Endothelial cell of umbilical vein (primary cell): ENCODE measurements at regions not wholly inside any gene's neighbourhood (a gene's known extent, or its start where the extent isn't known, plus 50 kb on each side); places are given as distances from the start of the nearest gene placed in this dataset.

ENCODE experiments used
- BruUV-seq: library from RNA; stranded (reverse); fragments of 400-500 nt; replicated peaks from 2 replicates; lab custom pipeline; 2021; lab: Mats Ljungman, UMichigan
- CTCF ChIA-PET: fragments of 300-600, 350-600 bp; sonication (Branson Sonifier 250); formaldehyde crosslinking; loops from one replicate; lab custom pipeline; 2021; ENCODE audit warnings: antibody characterized with exemption, inconsistent platforms; lab: Charles Lee
- POLR2A ChIA-PET: fragments of 300-600, 350-600 bp; sonication (Branson Sonifier 250); formaldehyde crosslinking; loops from one replicate; lab custom pipeline; 2021; ENCODE audit warnings: antibody characterized with exemption, inconsistent platforms; lab: Charles Lee
- DNase-seq: peaks from one replicate; pipeline ENCODE4 v3.0.0-alpha.2; 2011; ENCODE audit warnings: low read depth, low spot score
- FAIRE-seq: peaks from 2 replicates; lab custom pipeline; 2011; peaks lifted over from hg19 to GRCh38; lab: Jason Lieb, UNC
- H2AFZ ChIP-seq: 2 replicates; pipeline ENCODE4 v1.6.0; 2012; ENCODE audit warnings: low read depth, low read length, control low read depth, inconsistent platforms
- H3K27ac ChIP-seq: 2 replicates; pipeline ENCODE4 v1.5.1; 2011; ENCODE audit warnings: low read depth, mild to moderate bottlenecking, control low read depth, low read length, moderate library complexity; ENCODE audit not compliant: insufficient read depth
- H3K27me3 ChIP-seq, 2 experiments: 2 replicates each; pipeline versions ENCODE4 v1.6.0 to v1.6.1; 2011; ENCODE audit warnings: low read length in 2 of 2, mixed read lengths in 1 of 2; ENCODE audit not compliant: control insufficient read depth in 2 of 2, insufficient read depth in 2 of 2
- H3K36me3 ChIP-seq, 2 experiments: 2 replicates in 1 of 2; 3 replicates in 1 of 2; pipeline ENCODE4 v1.5.1; 2011; ENCODE audit warnings: low read length in 2 of 2, mild to moderate bottlenecking in 1 of 2, moderate library complexity in 1 of 2; ENCODE audit not compliant: control insufficient read depth in 2 of 2, insufficient read depth in 2 of 2; ENCODE audit errors: extremely low read depth in 1 of 2
- H3K4me1 ChIP-seq: 3 replicates; pipeline ENCODE4 v1.5.1; 2011; ENCODE audit warnings: mild to moderate bottlenecking, low read length; ENCODE audit not compliant: control insufficient read depth, insufficient read depth; ENCODE audit errors: extremely low read depth
- H3K4me2 ChIP-seq: 2 replicates; pipeline ENCODE4 v1.6.1; 2011; ENCODE audit warnings: low read length, control low read depth, mixed read lengths; ENCODE audit not compliant: insufficient read depth
- H3K4me3 ChIP-seq, 3 experiments: fragments of 200-600 bp in 1 of 3; sonication (generic), shearing (Covaris generic) in 1 of 3; replicated peaks in 1 of 3; 2 replicates each; pipeline ENCODE4 v1.5.1; 2011 to 2016; ENCODE audit warnings: control low read depth in 3 of 3, low read length in 3 of 3, mild to moderate bottlenecking in 2 of 3, inconsistent platforms in 1 of 3, low read depth in 1 of 3, moderate library complexity in 1 of 3; ENCODE audit not compliant: insufficient read depth in 1 of 3
- H3K79me2 ChIP-seq: 2 replicates; pipeline ENCODE4 v1.6.0; 2012; ENCODE audit warnings: low read length, inconsistent platforms; ENCODE audit not compliant: control insufficient read depth, insufficient read depth
- H3K9ac ChIP-seq: replicated peaks from 2 replicates; pipeline ENCODE3; 2011; ENCODE audit warnings: low read length, control low read depth; ENCODE audit not compliant: insufficient read depth; ENCODE audit errors: extremely low read depth
- H3K9me1 ChIP-seq: replicated peaks from 3 replicates; pipeline ENCODE4 v1.6.0; 2011; ENCODE audit warnings: mild to moderate bottlenecking, low read length; ENCODE audit not compliant: control insufficient read depth, insufficient read depth; ENCODE audit errors: extremely low read depth
- H3K9me3 ChIP-seq: replicated peaks from 2 replicates; pipeline ENCODE4 v1.5.1; 2012; ENCODE audit warnings: low read length, inconsistent platforms; ENCODE audit not compliant: control insufficient read depth, insufficient read depth
- H4K20me1 ChIP-seq: replicated peaks from 2 replicates; pipeline ENCODE3; 2011; ENCODE audit warnings: mild to moderate bottlenecking, low read length; ENCODE audit not compliant: control insufficient read depth, insufficient read depth; ENCODE audit errors: extremely low read depth
- CTCF ChIP-seq, 2 donors: IDR thresholded peaks; 1 replicate in 1 of 2; 2 replicates in 1 of 2; pipeline ENCODE4 v1.5.1; 2011; ENCODE audit warnings: low read length in 2 of 2, mild to moderate bottlenecking in 2 of 2, moderate library complexity in 2 of 2, control low read depth in 1 of 2, inconsistent platforms in 1 of 2, low read depth in 1 of 2; ENCODE audit not compliant: insufficient read depth in 1 of 2; ENCODE audit errors: extremely low read depth in 1 of 2
- EZH2 ChIP-seq: IDR thresholded peaks from 2 replicates; pipeline ENCODE4 v1.6.1; 2012; ENCODE audit warnings: borderline replicate concordance, low read depth, mild to moderate bottlenecking, moderate library complexity, low read length, inconsistent platforms; ENCODE audit not compliant: severe bottlenecking
- FOS ChIP-seq: IDR thresholded peaks from 2 replicates; pipeline ENCODE4 v1.6.1; 2011; ENCODE audit warnings: mild to moderate bottlenecking, low read length, moderate library complexity, borderline replicate concordance; ENCODE audit not compliant: insufficient read depth
- GATA2 ChIP-seq: IDR thresholded peaks from 2 replicates; pipeline ENCODE4 v1.7.0; 2011; ENCODE audit warnings: low read depth, mild to moderate bottlenecking, moderate library complexity, mixed read lengths, low read length; ENCODE audit not compliant: insufficient read length, insufficient read depth
- JUN ChIP-seq: IDR thresholded peaks from 2 replicates; pipeline ENCODE4 v1.6.1; 2011; ENCODE audit warnings: borderline replicate concordance, low read depth; ENCODE audit not compliant: insufficient read length, insufficient read depth
- MYC ChIP-seq: IDR thresholded peaks from one replicate; pipeline ENCODE4 v1.6.1; 2011; ENCODE audit warnings: mild to moderate bottlenecking, low read depth, low read length
- POLR2A ChIP-seq: IDR thresholded peaks from 2 replicates; pipeline ENCODE4 v1.6.1; 2012; ENCODE audit warnings: low read depth, mild to moderate bottlenecking, control low read depth, low read length
- POLR2AphosphoS5 ChIP-seq: IDR thresholded peaks from 2 replicates; pipeline ENCODE4 v1.6.1; 2012; ENCODE audit warnings: low read depth, mild to moderate bottlenecking, control low read depth, low read length, moderate library complexity; ENCODE audit not compliant: insufficient read depth
- dilution Hi-C: fragments of 300-500 bp; cut with MboI; formaldehyde crosslinking; loops from one replicate; pipeline ENCODE4 v1.15.0; 2019; ENCODE audit warnings: low sequenced_read_pairs; ENCODE audit not compliant: extremely low pct_ligation_motif_present
- intact Hi-C: fragments of 100-400 bp; cut with micrococcal nuclease; formaldehyde crosslinking; loops from one replicate; pipeline ENCODE4 v1.10.0; 2022
- TF ChIP-seq, protein P1 (sequence below): IDR thresholded peaks from 2 replicates; pipeline ENCODE4 v1.6.1; 2011; ENCODE audit not compliant: insufficient read depth, insufficient read length

DNA sequence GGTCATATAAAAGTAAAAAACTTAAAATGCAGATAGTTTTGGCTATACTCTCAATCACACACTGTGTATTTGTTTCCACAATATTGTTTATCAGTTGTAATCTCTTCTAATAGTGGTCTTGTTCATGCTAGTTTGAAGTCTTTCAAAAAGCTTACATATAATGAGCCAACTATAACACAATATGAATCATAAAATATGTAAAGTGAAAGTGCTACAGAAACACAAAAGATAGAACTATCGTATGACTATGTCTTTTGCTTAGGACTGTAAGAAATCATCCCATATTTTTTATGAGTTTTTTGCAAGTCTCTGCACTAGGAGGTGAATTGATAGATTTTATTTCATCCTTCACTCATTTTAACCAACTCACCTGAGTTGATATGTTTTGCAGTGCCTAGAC is 136.0 kb downstream of the MMUT start:
- H3K9me3 ChIP-seq: no peaks in the 10 kb centered on the region
- peak overlapping the region; percentile 66 for H2AFZ ChIP-seq
- DNase-seq (peak; percentile 51), FAIRE-seq (no peak)
- H3K27me3 ChIP-seq: no peaks in the 10 kb centered on the region
- dilution Hi-C loops: no loop called here
- peak overlapping the region; percentile 58 for H3K9ac ChIP-seq
- no TSS peak for BruUV-seq
- peak overlapping the region; percentile 59 for H3K4me2 ChIP-seq
- CTCF ChIA-PET: interaction anchor here (0.8 to 1.6 kb wide), 3 partner anchors 10 to 83 kb away, joined by 4 to 11 read pairs (median 5); no protein-coding TSS in a partner anchor
- intact Hi-C loops: loop anchor here (2.0 to 5.0 kb wide), 4 partner anchors 225 to 1335 kb away; partner anchors contain the start of gene C6orf141
- no peaks in the 10 kb centered on the region for H4K20me1 ChIP-seq
- H3K79me2 ChIP-seq: no peaks in the 10 kb centered on the region
- TF ChIP-seq JUN (no peak), MYC (no peak), POLR2AphosphoS5 (no peak), POLR2A (no peak), EZH2 (no peak), CTCF (IDR thresholded peaks at IDR 0.05; ENCODE audit: extremely low read depth in 1 of 2, insufficient read depth in 1 of 2, low read depth in 1 of 2, low read length in 2 of 2) (no peak), GATA2 (no peak), FOS (no peak)
- TF ChIP-seq, protein P1, sequence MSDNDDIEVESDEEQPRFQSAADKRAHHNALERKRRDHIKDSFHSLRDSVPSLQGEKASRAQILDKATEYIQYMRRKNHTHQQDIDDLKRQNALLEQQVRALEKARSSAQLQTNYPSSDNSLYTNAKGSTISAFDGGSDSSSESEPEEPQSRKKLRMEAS: no peak
- no peak overlapping the region for H3K4me3 ChIP-seq
- peak overlapping the region; percentile 99 for H3K27ac ChIP-seq
- POLR2A ChIA-PET: interaction anchor here (1.3 kb wide), 1 partner anchor 10 kb away, joined by 9 read pairs; no protein-coding TSS in a partner anchor
- peaks cover 33% of the 10 kb centered on the region for H3K4me1 ChIP-seq
- H3K9me1 ChIP-seq: no peaks in the 10 kb centered on the region
- no peaks in the 10 kb centered on the region for H3K36me3 ChIP-seq
